HG03558 (cell line): ENCODE measurements at regions not wholly inside any gene's neighbourhood (a gene's known extent, or its start where the extent isn't known, plus 50 kb on each side); places are given as distances from the start of the nearest gene placed in this dataset.

Experiments
- ATAC-seq: cut with Tn5 transposase; IDR thresholded peaks from one replicate; pipeline ENCODE4 v1.9.1; 2021; ENCODE audit warnings: moderate number of reproducible peaks; ENCODE audit not compliant: unreplicated experiment; ENCODE audit errors: extremely low read depth

- ATAC-seq, result no peak
Measured at GRCh38 chr7:124432009-124432578, 333.5 kb downstream of the GPR37 start.

GRCh38 chr7:124429923-124430322, 335.7 kb downstream of the GPR37 start:
- ATAC-seq, result no peak

GRCh38 chr7:124428781-124429180, 336.8 kb downstream of the GPR37 start:
- ATAC-seq, result no peak

GRCh38 chr7:124426621-124427020, 339.0 kb downstream of the GPR37 start:
- no peak for ATAC-seq

- ATAC-seq, result no peak
Measured at GRCh38 chr7:124423863-124424262, 341.7 kb downstream of the GPR37 start.

- ATAC-seq, result no peak
Measured at GRCh38 chr7:124422081-124422480, 343.5 kb downstream of the GPR37 start.

- no peak for ATAC-seq
Measured at GRCh38 chr7:124420367-124420766, 345.2 kb downstream of the GPR37 start.

GRCh38 chr7:124413029-124413428, 352.6 kb downstream of the GPR37 start:
- no peak for ATAC-seq

- no peak for ATAC-seq
Measured at GRCh38 chr7:124412531-124412930, 353.1 kb downstream of the GPR37 start.

GRCh38 chr7:124411796-124412195, 353.8 kb downstream of the GPR37 start:
- no peak for ATAC-seq

GRCh38 chr7:124403587-124403986, 362.0 kb downstream of the GPR37 start:
- no peak for ATAC-seq

- no peak for ATAC-seq
Measured at GRCh38 chr7:124403112-124403511, 362.5 kb downstream of the GPR37 start.

- ATAC-seq, result no peak
Measured at GRCh38 chr7:124399941-124400340, 365.7 kb downstream of the GPR37 start.

- ATAC-seq, result no peak
Measured at GRCh38 chr7:124398937-124399552, 366.2 kb upstream of the TMEM229A start.

- no peak for ATAC-seq
Measured at GRCh38 chr7:124397134-124397533, 364.3 kb upstream of the TMEM229A start.

GRCh38 chr7:124390301-124390700, 357.4 kb upstream of the TMEM229A start:
- ATAC-seq, result no peak

- ATAC-seq, result no peak
Measured at GRCh38 chr7:124388751-124389150, 355.9 kb upstream of the TMEM229A start.

- ATAC-seq, result no peak
Measured at GRCh38 chr7:124387056-124387455, 354.2 kb upstream of the TMEM229A start.

- no peak for ATAC-seq
Measured at GRCh38 chr7:124379296-124379695, 346.4 kb upstream of the TMEM229A start.

- no peak for ATAC-seq
Measured at GRCh38 chr7:124376111-124376510, 343.2 kb upstream of the TMEM229A start.

- no peak for ATAC-seq
Measured at GRCh38 chr7:124375391-124375790, 342.5 kb upstream of the TMEM229A start.

- ATAC-seq, result no peak
Measured at GRCh38 chr7:124369310-124369709, 336.4 kb upstream of the TMEM229A start.
